Mesenchymal stem cell (in vitro differentiated cells and primary cell): ENCODE measurements at regions not wholly inside any gene's neighbourhood (a gene's known extent, or its start where the extent isn't known, plus 50 kb on each side); places are given as distances from the start of the nearest gene placed in this dataset.
"Not testable (repeated sequence)": the region's sequence is repeated elsewhere in the genome, so short reads cannot be mapped to it uniquely, and the experiment has no call there.

Source experiments
- DNase-seq: peaks from one replicate; pipeline ENCODE4 v3.0.0-alpha.2; 2013
- H2AFZ ChIP-seq: one replicate; pipeline ENCODE4 v1.6.1; 2013; ENCODE audit warnings: low read depth, mild to moderate bottlenecking, control low read depth, inconsistent platforms, low read length, moderate library complexity
- H2AK5ac ChIP-seq: 2 replicates; pipeline ENCODE4 v1.6.1; 2013; ENCODE audit warnings: low read length, moderate library complexity, mild to moderate bottlenecking, inconsistent platforms; ENCODE audit not compliant: severe bottlenecking
- H2BK120ac ChIP-seq: one replicate; pipeline ENCODE4 v1.6.1; 2013; ENCODE audit warnings: low read depth, mild to moderate bottlenecking, inconsistent platforms, low read length, moderate library complexity
- H2BK12ac ChIP-seq, 2 experiments: one replicate each; pipeline ENCODE4 v1.6.1; 2013; ENCODE audit warnings: inconsistent platforms in 2 of 2, low read length in 2 of 2, mild to moderate bottlenecking in 2 of 2, moderate library complexity in 2 of 2, control low read depth in 1 of 2
- H2BK15ac ChIP-seq: one replicate; pipeline ENCODE4 v1.6.1; 2013; ENCODE audit warnings: mild to moderate bottlenecking, low read depth, inconsistent platforms; ENCODE audit not compliant: poor library complexity, severe bottlenecking
- H2BK5ac ChIP-seq: 2 replicates; pipeline ENCODE4 v1.6.1; 2013; ENCODE audit warnings: low read depth, mild to moderate bottlenecking, low read length, control low read depth, inconsistent platforms; ENCODE audit not compliant: poor library complexity, severe bottlenecking
- H3K14ac ChIP-seq, 2 experiments: one replicate each; pipeline ENCODE4 v1.6.1; 2013; ENCODE audit warnings: inconsistent platforms in 2 of 2, low read length in 2 of 2, control low read depth in 1 of 2, mild to moderate bottlenecking in 1 of 2, moderate library complexity in 1 of 2
- H3K18ac ChIP-seq, 2 experiments: one replicate each; pipeline ENCODE4 v1.6.1; 2013; ENCODE audit warnings: inconsistent platforms in 2 of 2, low read length in 2 of 2, control low read depth in 1 of 2, low read depth in 1 of 2, mild to moderate bottlenecking in 1 of 2
- H3K23ac ChIP-seq, 2 experiments: one replicate each; pipeline ENCODE4 v1.6.1; 2013; ENCODE audit warnings: inconsistent platforms in 2 of 2, low read length in 2 of 2, mild to moderate bottlenecking in 2 of 2, moderate library complexity in 2 of 2, control low read depth in 1 of 2
- H3K27ac ChIP-seq: 2 replicates; pipeline ENCODE4 v1.5.1; 2013; ENCODE audit warnings: mild to moderate bottlenecking, moderate library complexity, low read length, control low read depth, inconsistent platforms; ENCODE audit not compliant: poor library complexity, severe bottlenecking
- H3K27me3 ChIP-seq, 2 experiments: 2 replicates each; pipeline versions ENCODE4 v1.6.1 to v1.7.0; 2013; ENCODE audit warnings: low read length in 2 of 2, mild to moderate bottlenecking in 2 of 2, moderate library complexity in 2 of 2, control low read depth in 1 of 2, inconsistent platforms in 1 of 2; ENCODE audit not compliant: control insufficient read depth in 1 of 2, insufficient read depth in 1 of 2
- H3K36me3 ChIP-seq, 2 experiments: 2 replicates each; pipeline versions ENCODE4 v1.6.1 to v1.7.0; 2013; ENCODE audit warnings: low read length in 2 of 2, control low read depth in 1 of 2, inconsistent platforms in 1 of 2, low read depth in 1 of 2, mild to moderate bottlenecking in 1 of 2; ENCODE audit not compliant: insufficient read depth in 2 of 2, control insufficient read depth in 1 of 2
- H3K4ac ChIP-seq, 2 experiments: one replicate each; pipeline ENCODE4 v1.6.1; 2013; ENCODE audit warnings: inconsistent platforms in 2 of 2, low read length in 2 of 2, mild to moderate bottlenecking in 2 of 2, moderate library complexity in 2 of 2, control low read depth in 1 of 2, low read depth in 1 of 2
- H3K4me1 ChIP-seq: 2 replicates; pipeline ENCODE4 v1.6.1; 2013; ENCODE audit warnings: low read depth, low read length, control low read depth; ENCODE audit not compliant: control insufficient read depth, insufficient read depth
- H3K4me2 ChIP-seq: 2 replicates; pipeline ENCODE4 v1.6.1; 2013; ENCODE audit warnings: low read length, mild to moderate bottlenecking, inconsistent platforms; ENCODE audit not compliant: poor library complexity, severe bottlenecking
- H3K4me3 ChIP-seq, 2 experiments: 2 replicates each; pipeline versions ENCODE4 v1.5.1 to v1.7.0; 2013; ENCODE audit warnings: low read length in 2 of 2, mild to moderate bottlenecking in 2 of 2, control low read depth in 1 of 2, low read depth in 1 of 2; ENCODE audit not compliant: insufficient read depth in 1 of 2
- H3K79me1 ChIP-seq: replicated peaks from 2 replicates; pipeline ENCODE4 v1.6.1; 2013; ENCODE audit warnings: mild to moderate bottlenecking, control low read depth, low read length, inconsistent platforms; ENCODE audit not compliant: poor library complexity, severe bottlenecking
- H3K9ac ChIP-seq: 2 replicates; pipeline ENCODE4 v1.7.0; 2013; ENCODE audit warnings: mild to moderate bottlenecking, low read length, moderate library complexity
- H3K9me3 ChIP-seq: 2 replicates; pipeline ENCODE4 v1.7.0; 2013; ENCODE audit warnings: mild to moderate bottlenecking, low read length; ENCODE audit not compliant: control insufficient read depth
- H4K8ac ChIP-seq: one replicate; pipeline ENCODE4 v1.6.1; 2013; ENCODE audit warnings: inconsistent platforms, mild to moderate bottlenecking, low read length, moderate library complexity
- H4K91ac ChIP-seq: one replicate; pipeline ENCODE4 v1.6.1; 2013; ENCODE audit warnings: mild to moderate bottlenecking, low read length, inconsistent platforms
- WGBS: methylation state at CpG from one replicate; pipeline ENCODE4 v1.1.7; 2013; ENCODE audit warnings: mixed read lengths; 5-methylcytosine and 5-hydroxymethylcytosine counted together

GRCh38 chr2:83359336-83359735 is 1099.7 kb downstream of the SUCLG1 start:
- no peak overlapping the region for H2AFZ ChIP-seq
- H3K14ac ChIP-seq, result no peak overlapping the region
- H3K27ac ChIP-seq, result no peak overlapping the region
- WGBS, result no CpG with 5 or more reads among the region's 3 CpGs
- H2BK15ac ChIP-seq, result no peak overlapping the region
- DNase-seq, result no peak
- H2BK120ac ChIP-seq, result no peak overlapping the region
- no peak overlapping the region for H3K18ac ChIP-seq
- H3K4me1 ChIP-seq, result no peaks in the 10 kb centered on the region
- H3K4me2 ChIP-seq, result no peak overlapping the region
- no peak overlapping the region for H3K23ac ChIP-seq
- H4K8ac ChIP-seq, result no peak overlapping the region
- H3K36me3 ChIP-seq, result no peaks in the 10 kb centered on the region
- no peaks in the 10 kb centered on the region for H3K27me3 ChIP-seq
- H3K9me3 ChIP-seq, result peaks cover 3% of the 10 kb centered on the region
- H2BK5ac ChIP-seq, result no peak overlapping the region
- H3K4ac ChIP-seq, result no peak overlapping the region
- no peak overlapping the region for H3K9ac ChIP-seq
- no peak overlapping the region for H3K4me3 ChIP-seq
- H2BK12ac ChIP-seq, result no peak overlapping the region
- H2AK5ac ChIP-seq, result no peak overlapping the region
- no peak overlapping the region for H4K91ac ChIP-seq
- H3K79me1 ChIP-seq, result no peaks in the 10 kb centered on the region

GRCh38 chr2:83342860-83343329 is 1116.2 kb downstream of the SUCLG1 start:
- Histone ChIP-seq H4K8ac (no peak overlapping the region), H3K79me1 (no peaks in the 10 kb centered on the region), H2AFZ (no peak overlapping the region), H3K9ac (no peak overlapping the region), H3K14ac (no peak overlapping the region), H3K4me1 (no peaks in the 10 kb centered on the region), H3K27ac (no peak overlapping the region), H3K27me3 (no peaks in the 10 kb centered on the region), H3K23ac (no peak overlapping the region), H3K4me3 (no peak overlapping the region), H4K91ac (no peak overlapping the region), H2BK120ac (no peak overlapping the region), H3K9me3 (no peaks in the 10 kb centered on the region), H2BK12ac (no peak overlapping the region), H3K18ac (no peak overlapping the region), H2BK5ac (no peak overlapping the region), H3K36me3 (no peaks in the 10 kb centered on the region), H3K4me2 (no peak overlapping the region), H3K4ac (no peak overlapping the region), H2BK15ac (no peak overlapping the region), H2AK5ac (no peak overlapping the region)
- no peak for DNase-seq
- WGBS, result 100% methylated on average over 1 of the region's 2 CpGs

- WGBS, result 81% methylated on average over 3 of the region's 3 CpGs
- no peaks in the 10 kb centered on the region for H3K9me3 ChIP-seq
- no peak overlapping the region for H3K18ac ChIP-seq
These were observed 1118.7 kb downstream of the SUCLG1 start for GRCh38 chr2:83340424-83340823.

GRCh38 chr2:83339942-83340341 is 1119.1 kb downstream of the SUCLG1 start:
- not testable (repeated sequence) for H2AFZ ChIP-seq, H3K4me2 ChIP-seq, H3K23ac ChIP-seq, H3K4me3 ChIP-seq, H4K8ac ChIP-seq, H2BK12ac ChIP-seq, DNase-seq, H4K91ac ChIP-seq, H3K9ac ChIP-seq, H3K27me3 ChIP-seq, H3K79me1 ChIP-seq, H3K4me1 ChIP-seq, H3K14ac ChIP-seq, H3K27ac ChIP-seq, H2AK5ac ChIP-seq, H3K4ac ChIP-seq, H3K9me3 ChIP-seq, H3K18ac ChIP-seq, H2BK5ac ChIP-seq, H3K36me3 ChIP-seq, H2BK120ac ChIP-seq, H2BK15ac ChIP-seq
- 93% methylated on average over 4 of the region's 5 CpGs for WGBS

More at GRCh38 chr2:83340424-83340823, 1118.7 kb downstream of the SUCLG1 start:
- Histone ChIP-seq H3K4me1 (no peaks in the 10 kb centered on the region), H4K8ac (no peak overlapping the region), H3K23ac (no peak overlapping the region), H3K9ac (no peak overlapping the region), H2BK15ac (no peak overlapping the region), H2AFZ (no peak overlapping the region), H3K27ac (no peak overlapping the region), H3K4ac (no peak overlapping the region), H3K14ac (no peak overlapping the region), H2BK120ac (no peak overlapping the region), H3K79me1 (no peaks in the 10 kb centered on the region), H3K36me3 (no peaks in the 10 kb centered on the region), H4K91ac (no peak overlapping the region), H3K4me3 (no peak overlapping the region), H2AK5ac (no peak overlapping the region), H2BK12ac (no peak overlapping the region), H2BK5ac (no peak overlapping the region), H3K27me3 (no peaks in the 10 kb centered on the region), H3K4me2 (no peak overlapping the region)
- no peak for DNase-seq
